ENCODE measurements at regions not wholly inside any gene's neighbourhood (a gene's known extent, or its start where the extent isn't known, plus 50 kb on each side); places are given as distances from the start of the nearest gene placed in this dataset.

- no peaks in the 10 kb centered on the region for H3K36me3 Mint-ChIP-seq
- H3K36me3 ChIP-seq (ENCODE audit: control insufficient read depth in 2 of 2, extremely low read depth in 1 of 2, insufficient read depth in 1 of 2, low read length in 1 of 2) = no peaks in the 10 kb centered on the region
- CTCF ChIA-PET = interaction anchor here (2.3 to 2.4 kb wide), 2 partner anchors 1335 to 1514 kb away, joined by 11 to 25 read pairs; no protein-coding TSS in a partner anchor
- H3K9me3 ChIP-seq = no peaks in the 10 kb centered on the region
- H3K27me3 ChIP-seq (replicated peaks in 1 of 2; ENCODE audit: control insufficient read depth in 2 of 2, extremely low read depth in 1 of 2, insufficient read depth in 2 of 2, low read length in 1 of 2) = no peaks in the 10 kb centered on the region
- no peak overlapping the region for H3K4me3 ChIP-seq (ENCODE audit: control insufficient read depth in 1 of 2, extremely low read depth in 1 of 2, low read length in 1 of 2)
- no peaks in the 10 kb centered on the region for H3K4me1 Mint-ChIP-seq
- H3K27ac ChIP-seq (ENCODE audit: low read length) = no peak overlapping the region
- ATAC-seq (replicated peaks in 1 of 4) (no peak), DNase-seq (no peak)
- POLR2A ChIA-PET = no interaction called here
- WGBS (ENCODE audit: insufficient coverage) = 17% methylated on average over 1 of the region's 5 CpGs
- H3K4me1 ChIP-seq (ENCODE audit: control insufficient read depth in 1 of 2, extremely low read depth in 1 of 2, insufficient read depth in 2 of 2, low read length in 2 of 2) = no peaks in the 10 kb centered on the region
- H3K27me3 Mint-ChIP-seq = peaks cover 9 to 10% of the 10 kb centered on the region in 2 donors
- H3K27ac Mint-ChIP-seq = no peak overlapping the region
- H3K9me3 Mint-ChIP-seq = no peaks in the 10 kb centered on the region
- H3K4me3 Mint-ChIP-seq = no peak overlapping the region
Observed at GRCh38 chr3:178386401-178386800, 149.8 kb upstream of the KCNMB2 start.

DNA sequence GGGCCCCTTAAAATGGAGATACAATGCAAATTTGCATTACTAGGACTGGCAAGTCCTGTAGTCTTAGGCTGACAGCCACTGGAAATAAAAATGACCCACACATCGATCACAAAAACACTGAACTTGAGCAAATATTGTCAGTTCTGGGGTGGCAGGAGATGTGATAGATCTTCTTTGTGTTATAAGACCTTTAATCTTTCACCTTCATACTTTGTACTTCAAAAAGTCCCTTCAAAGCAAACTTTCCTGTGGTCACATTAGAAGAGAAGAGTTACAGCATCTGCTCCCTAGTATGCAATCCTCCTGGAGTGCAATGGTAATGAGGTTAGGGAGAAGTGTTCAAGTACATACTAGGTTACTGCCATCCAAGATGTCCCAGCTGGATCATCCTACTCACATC, 149.4 kb upstream of the KCNMB2 start:
- H3K9me3 Mint-ChIP-seq = no peaks in the 10 kb centered on the region
- DNase-seq (no peak), ATAC-seq (replicated peaks in 1 of 4) (no peak)
- POLR2A ChIA-PET = no interaction called here
- no peaks in the 10 kb centered on the region for H3K4me1 Mint-ChIP-seq
- no CpG with 5 or more reads among the region's 1 CpG for WGBS (ENCODE audit: insufficient coverage)
- H3K9me3 ChIP-seq = no peaks in the 10 kb centered on the region
- H3K4me1 ChIP-seq (ENCODE audit: control insufficient read depth in 1 of 2, extremely low read depth in 1 of 2, insufficient read depth in 2 of 2, low read length in 2 of 2) = no peaks in the 10 kb centered on the region
- H3K27ac ChIP-seq (ENCODE audit: low read length) = no peak overlapping the region
- no peak overlapping the region for H3K4me3 Mint-ChIP-seq
- no peak overlapping the region for H3K27ac Mint-ChIP-seq
- peaks cover 9 to 10% of the 10 kb centered on the region in 2 donors for H3K27me3 Mint-ChIP-seq
- H3K36me3 Mint-ChIP-seq = no peaks in the 10 kb centered on the region
- H3K36me3 ChIP-seq (ENCODE audit: control insufficient read depth in 2 of 2, extremely low read depth in 1 of 2, insufficient read depth in 1 of 2, low read length in 1 of 2) = no peaks in the 10 kb centered on the region
- CTCF ChIA-PET = interaction anchor here (2.3 to 2.4 kb wide), 2 partner anchors 1335 to 1514 kb away, joined by 11 to 25 read pairs; no protein-coding TSS in a partner anchor
- H3K4me3 ChIP-seq (ENCODE audit: control insufficient read depth in 1 of 2, extremely low read depth in 1 of 2, low read length in 1 of 2) = no peak overlapping the region
- H3K27me3 ChIP-seq (replicated peaks in 1 of 2; ENCODE audit: control insufficient read depth in 2 of 2, extremely low read depth in 1 of 2, insufficient read depth in 2 of 2, low read length in 1 of 2) = no peaks in the 10 kb centered on the region

DNA sequence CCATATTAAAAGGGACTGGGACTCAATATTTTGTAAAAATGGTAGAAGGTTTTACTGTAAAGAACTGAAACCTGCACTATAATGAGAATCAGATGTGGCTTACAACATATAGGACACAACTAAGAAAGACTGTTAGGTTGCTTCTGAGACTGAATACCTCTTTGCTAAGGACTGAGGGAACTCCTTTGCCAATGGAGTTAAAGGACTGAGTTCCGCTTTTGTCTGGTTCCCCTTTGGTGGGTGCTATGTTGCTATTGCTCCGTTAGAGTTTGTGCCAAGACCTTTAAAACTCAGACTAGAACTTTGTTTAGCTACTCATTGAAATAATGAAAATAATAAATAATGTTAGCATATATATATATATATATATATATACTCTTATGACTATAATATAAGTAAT, 147.8 kb upstream of the KCNMB2 start:
- WGBS (ENCODE audit: insufficient coverage) = 100% methylated on average over 1 of the region's 2 CpGs
- H3K9me3 Mint-ChIP-seq = no peaks in the 10 kb centered on the region
- H3K36me3 Mint-ChIP-seq = no peaks in the 10 kb centered on the region
- peaks cover 10 to 15% of the 10 kb centered on the region in 2 donors for H3K27me3 Mint-ChIP-seq
- POLR2A ChIA-PET = no interaction called here
- H3K36me3 ChIP-seq (ENCODE audit: control insufficient read depth in 2 of 2, extremely low read depth in 1 of 2, insufficient read depth in 1 of 2, low read length in 1 of 2) = no peaks in the 10 kb centered on the region
- H3K4me3 ChIP-seq (ENCODE audit: control insufficient read depth in 1 of 2, extremely low read depth in 1 of 2, low read length in 1 of 2) = no peak overlapping the region
- no peaks in the 10 kb centered on the region for H3K27me3 ChIP-seq (replicated peaks in 1 of 2; ENCODE audit: control insufficient read depth in 2 of 2, extremely low read depth in 1 of 2, insufficient read depth in 2 of 2, low read length in 1 of 2)
- DNase-seq (no peak), ATAC-seq (replicated peaks in 1 of 4) (no peak)
- H3K9me3 ChIP-seq = no peaks in the 10 kb centered on the region
- H3K4me1 ChIP-seq (ENCODE audit: control insufficient read depth in 1 of 2, extremely low read depth in 1 of 2, insufficient read depth in 2 of 2, low read length in 2 of 2) = no peaks in the 10 kb centered on the region
- no peak overlapping the region for H3K4me3 Mint-ChIP-seq
- no peaks in the 10 kb centered on the region for H3K4me1 Mint-ChIP-seq
- H3K27ac Mint-ChIP-seq = no peak overlapping the region
- CTCF ChIA-PET = no interaction called here
- no peak overlapping the region for H3K27ac ChIP-seq (ENCODE audit: low read length)

- Mint-ChIP-seq H3K27ac (no peak overlapping the region), H3K36me3 (no peaks in the 10 kb centered on the region), H3K4me1 (no peaks in the 10 kb centered on the region), H3K27me3 (peaks cover 10 to 15% of the 10 kb centered on the region in 2 donors), H3K9me3 (no peaks in the 10 kb centered on the region), H3K4me3 (no peak overlapping the region)
- CTCF ChIA-PET = no interaction called here
- H3K4me1 ChIP-seq (ENCODE audit: control insufficient read depth in 1 of 2, extremely low read depth in 1 of 2, insufficient read depth in 2 of 2, low read length in 2 of 2) = no peaks in the 10 kb centered on the region
- DNase-seq = no peak
- H3K9me3 ChIP-seq = no peaks in the 10 kb centered on the region
- no CpG with 5 or more reads among the region's 1 CpG for WGBS (ENCODE audit: insufficient coverage)
- H3K27me3 ChIP-seq (replicated peaks in 1 of 2; ENCODE audit: control insufficient read depth in 2 of 2, extremely low read depth in 1 of 2, insufficient read depth in 2 of 2, low read length in 1 of 2) = no peaks in the 10 kb centered on the region
- no peak for ATAC-seq (replicated peaks in 1 of 4)
- H3K27ac ChIP-seq (ENCODE audit: low read length) = no peak overlapping the region
- POLR2A ChIA-PET = no interaction called here
- no peak overlapping the region for H3K4me3 ChIP-seq (ENCODE audit: control insufficient read depth in 1 of 2, extremely low read depth in 1 of 2, low read length in 1 of 2)
- no peaks in the 10 kb centered on the region for H3K36me3 ChIP-seq (ENCODE audit: control insufficient read depth in 2 of 2, extremely low read depth in 1 of 2, insufficient read depth in 1 of 2, low read length in 1 of 2)
Observed at GRCh38 chr3:178389258-178389657, 147.0 kb upstream of the KCNMB2 start.

- Mint-ChIP-seq H3K4me1 (no peaks in the 10 kb centered on the region), H3K27me3 (peaks cover 1 to 5% of the 10 kb centered on the region in 2 donors), H3K27ac (no peak overlapping the region), H3K36me3 (no peaks in the 10 kb centered on the region), H3K9me3 (no peaks in the 10 kb centered on the region), H3K4me3 (no peak overlapping the region)
- CTCF ChIA-PET = interaction anchor here in 1 of 2 donors (0.5 kb wide), 1 partner anchor 26 kb away, joined by 3 read pairs; no protein-coding TSS in a partner anchor
- Histone ChIP-seq H3K4me3 (ENCODE audit: control insufficient read depth in 1 of 2, extremely low read depth in 1 of 2, low read length in 1 of 2) (no peak overlapping the region), H3K36me3 (ENCODE audit: control insufficient read depth in 2 of 2, extremely low read depth in 1 of 2, insufficient read depth in 1 of 2, low read length in 1 of 2) (no peaks in the 10 kb centered on the region), H3K27ac (ENCODE audit: low read length) (no peak overlapping the region), H3K4me1 (ENCODE audit: control insufficient read depth in 1 of 2, extremely low read depth in 1 of 2, insufficient read depth in 2 of 2, low read length in 2 of 2) (no peaks in the 10 kb centered on the region), H3K9me3 (no peaks in the 10 kb centered on the region), H3K27me3 (replicated peaks in 1 of 2; ENCODE audit: control insufficient read depth in 2 of 2, extremely low read depth in 1 of 2, insufficient read depth in 2 of 2, low read length in 1 of 2) (no peaks in the 10 kb centered on the region)
- WGBS (ENCODE audit: insufficient coverage) = no CpG with 5 or more reads among the region's 1 CpG
- DNase-seq (no peak), ATAC-seq (replicated peaks in 1 of 4) (no peak)
- POLR2A ChIA-PET = interaction anchor here in 1 of 2 donors (1.0 kb wide), 1 partner anchor 14 kb away, joined by 4 read pairs; no protein-coding TSS in a partner anchor
Observed at GRCh38 chr3:178392511-178392926, 143.7 kb upstream of the KCNMB2 start.

DNA sequence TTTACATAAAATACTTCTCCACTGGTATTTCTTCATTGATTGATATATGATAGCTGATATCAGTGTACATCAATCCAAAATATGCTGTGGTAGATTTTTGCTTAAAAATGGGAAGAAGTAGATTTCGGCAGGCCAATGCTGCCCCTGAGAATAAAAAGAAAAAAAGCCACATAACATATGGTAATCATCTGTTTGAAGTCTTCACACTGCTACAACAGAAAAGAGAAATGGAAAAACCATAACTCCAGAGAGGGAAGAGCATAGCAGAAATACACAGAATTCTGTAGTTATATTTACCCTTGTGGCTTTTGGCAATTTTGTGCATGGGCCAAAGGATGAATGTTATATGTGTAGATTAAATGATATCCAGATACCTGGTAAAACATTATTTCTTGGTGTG, 143.1 kb upstream of the KCNMB2 start:
- no peaks in the 10 kb centered on the region for H3K36me3 ChIP-seq (ENCODE audit: control insufficient read depth in 2 of 2, extremely low read depth in 1 of 2, insufficient read depth in 1 of 2, low read length in 1 of 2)
- ATAC-seq (replicated peaks in 1 of 4) = no peak
- no peaks in the 10 kb centered on the region for H3K27me3 ChIP-seq (replicated peaks in 1 of 2; ENCODE audit: control insufficient read depth in 2 of 2, extremely low read depth in 1 of 2, insufficient read depth in 2 of 2, low read length in 1 of 2)
- WGBS (ENCODE audit: insufficient coverage) = no CpG with 5 or more reads among the region's 1 CpG
- H3K4me1 ChIP-seq (ENCODE audit: control insufficient read depth in 1 of 2, extremely low read depth in 1 of 2, insufficient read depth in 2 of 2, low read length in 2 of 2) = no peaks in the 10 kb centered on the region
- Mint-ChIP-seq H3K4me3 (no peak overlapping the region), H3K27ac (no peak overlapping the region), H3K36me3 (no peaks in the 10 kb centered on the region), H3K9me3 (no peaks in the 10 kb centered on the region), H3K27me3 (peaks cover 1 to 5% of the 10 kb centered on the region in 2 donors), H3K4me1 (no peaks in the 10 kb centered on the region)
- no peak overlapping the region for H3K27ac ChIP-seq (ENCODE audit: low read length)
- no peak overlapping the region for H3K4me3 ChIP-seq (ENCODE audit: control insufficient read depth in 1 of 2, extremely low read depth in 1 of 2, low read length in 1 of 2)
- CTCF ChIA-PET = no interaction called here
- DNase-seq = no peak
- no peaks in the 10 kb centered on the region for H3K9me3 ChIP-seq
- POLR2A ChIA-PET = interaction anchor here in 1 of 2 donors (1.0 kb wide), 1 partner anchor 13 kb away, joined by 4 read pairs; no protein-coding TSS in a partner anchor

GRCh38 chr3:178393824-178394223, 142.4 kb upstream of the KCNMB2 start:
- H3K27ac ChIP-seq (ENCODE audit: low read length) = no peak overlapping the region
- H3K36me3 Mint-ChIP-seq = no peaks in the 10 kb centered on the region
- H3K36me3 ChIP-seq (ENCODE audit: control insufficient read depth in 2 of 2, extremely low read depth in 1 of 2, insufficient read depth in 1 of 2, low read length in 1 of 2) = no peaks in the 10 kb centered on the region
- H3K27me3 Mint-ChIP-seq = peaks cover 1 to 5% of the 10 kb centered on the region in 2 donors
- H3K27me3 ChIP-seq (replicated peaks in 1 of 2; ENCODE audit: control insufficient read depth in 2 of 2, extremely low read depth in 1 of 2, insufficient read depth in 2 of 2, low read length in 1 of 2) = no peaks in the 10 kb centered on the region
- no peaks in the 10 kb centered on the region for H3K4me1 ChIP-seq (ENCODE audit: control insufficient read depth in 1 of 2, extremely low read depth in 1 of 2, insufficient read depth in 2 of 2, low read length in 2 of 2)
- no peaks in the 10 kb centered on the region for H3K9me3 ChIP-seq
- peaks cover 0 to 2% (median 0%) of the 10 kb centered on the region in 3 donors for H3K9me3 Mint-ChIP-seq
- H3K4me1 Mint-ChIP-seq = no peaks in the 10 kb centered on the region
- H3K4me3 ChIP-seq (ENCODE audit: control insufficient read depth in 1 of 2, extremely low read depth in 1 of 2, low read length in 1 of 2) = no peak overlapping the region
- DNase-seq (no peak), ATAC-seq (replicated peaks in 1 of 4) (no peak)
- no peak overlapping the region for H3K27ac Mint-ChIP-seq
- ChIA-PET POLR2A (interaction anchor here in 1 of 2 donors (0.6 kb wide), 1 partner anchor 8 kb away, joined by 3 read pairs; no protein-coding TSS in a partner anchor), CTCF (interaction anchor here (0.5 to 2.5 kb wide), 4 partner anchors 9 to 1446 kb away, joined by 3 to 12 read pairs (median 6); no protein-coding TSS in a partner anchor)
- no peak overlapping the region for H3K4me3 Mint-ChIP-seq
